ENCODE measurements at regions not wholly inside any gene's neighbourhood (a gene's known extent, or its start where the extent isn't known, plus 50 kb on each side); places are given as distances from the start of the nearest gene placed in this dataset.

DNA sequence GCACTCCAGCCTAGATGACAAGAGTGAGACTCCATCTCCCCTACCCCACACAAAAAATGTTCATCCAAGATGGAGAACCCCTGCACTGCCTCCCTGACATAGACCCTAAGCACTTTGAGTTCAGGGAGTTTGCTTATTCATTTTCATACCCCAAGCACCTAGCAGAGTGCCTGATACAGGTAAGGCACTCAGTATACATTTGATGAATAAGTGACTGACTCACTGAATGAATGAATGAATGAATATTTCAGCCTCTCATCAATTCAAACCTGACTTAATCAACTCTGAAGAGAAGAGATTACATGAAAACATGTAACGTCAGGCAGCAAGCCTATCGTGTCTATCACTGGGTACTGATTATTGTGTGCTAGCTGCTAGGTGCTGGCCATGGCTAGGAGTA is 121.3 kb upstream of the GADD45A start:
- DNase-seq, result no peak

DNA sequence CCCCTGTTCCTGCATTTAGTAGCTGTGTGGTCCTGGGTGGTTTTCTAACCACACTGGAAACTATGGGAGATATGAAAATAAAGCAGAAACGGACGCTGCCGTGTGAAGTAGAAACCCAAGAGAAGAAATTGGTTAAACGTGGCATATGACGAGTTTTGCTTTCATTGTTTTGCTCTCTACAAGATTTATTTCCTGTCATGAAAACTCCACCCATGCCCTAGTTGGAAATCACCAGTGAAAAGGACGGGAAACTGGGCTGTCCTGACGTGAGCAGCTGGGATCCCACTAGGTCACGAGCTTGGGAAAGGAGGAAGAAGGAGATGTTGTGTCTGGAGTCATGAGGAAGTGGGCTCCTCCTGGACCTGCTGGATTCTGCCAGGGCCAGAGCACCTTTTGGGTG is 120.8 kb upstream of the GADD45A start:
- no peak for DNase-seq

DNA sequence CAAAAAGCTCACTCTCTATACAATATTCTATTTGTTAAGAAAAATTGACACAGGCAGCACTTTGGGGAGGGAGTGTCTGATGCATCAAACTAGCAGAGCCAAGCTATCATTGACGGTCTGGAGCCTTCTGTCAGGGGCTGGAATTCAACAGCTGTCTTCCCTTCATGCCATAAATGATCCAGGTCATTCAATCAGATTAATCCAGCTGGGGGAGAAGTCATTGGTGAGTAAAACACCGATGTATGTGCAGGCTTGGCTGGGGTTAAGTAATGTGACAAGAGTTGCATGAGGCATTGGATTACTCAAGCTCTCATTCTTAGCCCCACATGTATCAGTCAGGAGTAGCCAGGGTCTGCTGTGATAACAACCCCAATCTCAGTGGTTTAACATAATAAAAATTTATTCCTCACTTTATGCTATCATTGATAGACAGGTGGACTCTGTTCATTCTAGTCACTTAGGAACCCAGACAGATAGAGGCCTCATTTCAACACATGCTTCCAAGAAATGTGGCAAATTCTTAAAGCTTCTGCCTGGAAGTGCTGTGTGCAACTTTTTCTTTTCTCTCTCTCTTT is 118.1 kb upstream of the GADD45A start:
- no peak for DNase-seq

DNA sequence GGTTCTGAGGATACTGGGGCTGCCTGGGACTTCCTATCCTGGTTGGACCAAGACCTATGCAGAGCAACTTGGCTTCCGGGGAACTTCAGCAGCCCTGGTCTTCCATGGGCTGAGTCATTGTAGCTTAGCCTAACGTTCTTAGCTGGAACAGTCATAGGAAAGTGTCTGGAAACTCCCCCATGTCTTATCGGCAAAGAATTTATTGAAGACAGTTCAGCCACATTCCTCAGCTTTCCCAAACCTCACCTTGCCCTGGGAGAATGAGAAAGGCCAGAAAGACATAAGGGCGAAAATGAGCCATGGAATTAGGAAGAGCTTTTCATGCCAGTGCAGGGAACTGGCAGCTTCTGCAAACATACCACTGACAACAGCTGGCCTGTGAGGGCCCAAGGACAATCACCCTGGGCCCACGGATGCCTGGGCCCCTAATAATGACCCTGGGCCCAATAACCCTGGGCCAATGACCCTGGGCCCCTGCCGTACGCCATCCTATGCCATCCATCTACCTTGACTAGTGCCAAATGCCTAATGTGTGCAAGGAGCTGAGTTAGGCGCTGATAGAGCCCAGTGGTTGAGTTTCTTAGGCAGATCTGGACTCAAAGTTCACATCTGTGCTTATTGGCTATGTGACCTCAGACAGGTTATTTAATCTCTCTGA is 114.4 kb upstream of the GADD45A start:
- no peak for DNase-seq

DNA sequence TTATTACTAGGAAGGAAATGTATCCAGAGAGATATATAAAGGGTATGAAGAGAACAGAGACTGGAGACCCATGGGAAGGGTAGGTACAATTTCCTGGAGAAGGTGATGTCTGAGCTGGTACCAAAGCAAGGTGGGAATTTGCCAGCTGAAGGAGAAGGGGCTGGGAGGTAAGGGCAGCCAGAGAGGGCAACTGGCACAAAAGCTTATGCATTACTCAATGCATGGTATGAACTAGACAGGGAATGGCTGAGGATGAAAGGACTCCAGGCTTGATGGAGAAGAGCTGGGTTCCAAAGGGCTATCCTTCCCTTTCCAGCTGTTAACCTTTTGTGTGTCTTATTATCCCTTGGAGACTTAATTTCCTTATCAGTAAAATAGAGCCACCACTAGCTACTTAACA is 113.6 kb upstream of the GADD45A start:
- no peak for DNase-seq

DNA sequence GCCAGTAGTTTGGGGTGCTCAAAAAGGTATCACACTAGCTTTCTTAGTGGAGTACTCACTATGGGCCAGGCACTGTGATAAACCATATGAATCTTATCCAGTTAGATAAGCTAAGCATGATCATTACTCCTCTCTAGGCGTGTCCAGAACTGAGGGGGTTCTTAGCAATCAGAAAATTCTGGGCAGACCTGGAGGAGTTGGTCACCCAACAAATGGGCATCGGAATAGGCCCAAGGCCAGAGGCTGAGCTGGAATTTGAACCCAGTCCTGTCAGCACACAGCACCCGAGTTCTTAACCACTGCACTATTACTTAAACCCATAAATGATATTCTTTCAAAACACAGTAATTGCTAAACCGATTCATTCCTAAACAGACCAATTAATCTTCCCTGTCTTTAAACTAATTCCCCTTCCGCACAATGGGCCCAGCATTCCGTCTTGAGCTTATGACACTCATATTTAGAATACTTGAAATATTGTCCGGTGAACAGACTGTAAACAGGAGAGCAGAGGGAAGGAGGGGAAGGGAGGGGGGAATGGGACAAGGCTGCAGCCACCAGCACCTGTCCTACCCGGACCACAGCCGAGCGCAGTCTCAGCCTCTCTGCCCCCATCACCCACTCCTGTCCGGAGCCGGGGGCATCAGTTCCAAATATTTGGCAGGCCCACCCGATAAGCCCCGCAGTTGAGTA is 113.0 kb upstream of the GADD45A start:
- no peak for DNase-seq

DNA sequence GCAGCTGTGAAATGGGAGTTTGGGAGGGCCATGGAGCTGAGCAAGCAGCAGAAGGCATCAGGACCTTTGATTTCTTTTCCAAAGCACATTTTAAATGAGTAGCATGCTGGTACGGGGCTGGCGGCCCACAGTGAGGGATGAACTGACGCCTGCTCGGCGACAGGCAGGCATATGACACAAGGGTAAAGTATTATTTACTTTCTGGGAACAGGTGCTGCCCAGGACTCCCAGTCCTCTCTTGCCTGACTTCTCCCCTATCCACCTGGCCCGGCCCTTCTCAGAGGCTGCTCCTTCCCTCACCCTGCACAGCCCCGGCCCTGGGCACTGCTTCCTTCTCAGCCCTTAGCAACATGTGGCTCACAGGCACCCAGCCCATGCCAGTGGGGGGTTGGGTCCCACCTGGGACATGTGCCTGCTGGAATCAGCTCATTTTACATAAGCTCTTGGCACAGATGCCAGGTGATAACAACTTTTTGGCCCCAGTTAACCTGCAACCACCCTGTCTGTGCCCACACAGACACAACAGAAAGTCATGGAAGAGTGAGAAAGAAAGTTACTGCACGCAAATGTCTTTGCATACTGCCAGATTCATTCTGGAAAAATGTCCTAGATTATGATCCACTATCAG is 112.3 kb upstream of the GADD45A start:
- no peak for DNase-seq

DNA sequence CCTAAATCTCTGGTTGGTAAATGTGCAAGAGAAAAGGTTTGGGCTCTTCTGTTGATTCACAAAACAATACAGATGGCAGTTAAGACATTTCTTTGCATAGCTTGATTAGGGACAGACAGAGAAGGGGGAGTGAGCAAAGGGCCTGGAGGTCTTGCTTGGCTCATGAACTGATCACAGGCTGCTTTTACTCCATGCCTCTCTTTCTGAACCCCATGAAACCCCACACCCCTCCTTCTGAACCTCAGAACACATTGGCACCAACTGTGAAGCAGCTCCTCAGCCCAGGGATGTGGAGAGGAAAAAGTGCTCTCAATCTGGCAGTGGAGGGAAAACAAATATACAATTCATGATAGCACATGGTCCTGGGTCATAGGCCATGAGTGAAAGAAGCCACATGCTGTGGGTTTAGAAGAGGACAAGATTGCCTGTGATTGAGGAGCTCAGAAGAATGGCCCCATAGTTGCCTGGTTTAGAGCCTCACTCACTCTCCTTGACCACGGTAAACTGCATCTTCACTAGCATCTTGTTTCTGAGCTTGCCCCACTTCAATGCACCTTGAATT is 111.6 kb upstream of the GADD45A start:
- no peak for DNase-seq

DNA sequence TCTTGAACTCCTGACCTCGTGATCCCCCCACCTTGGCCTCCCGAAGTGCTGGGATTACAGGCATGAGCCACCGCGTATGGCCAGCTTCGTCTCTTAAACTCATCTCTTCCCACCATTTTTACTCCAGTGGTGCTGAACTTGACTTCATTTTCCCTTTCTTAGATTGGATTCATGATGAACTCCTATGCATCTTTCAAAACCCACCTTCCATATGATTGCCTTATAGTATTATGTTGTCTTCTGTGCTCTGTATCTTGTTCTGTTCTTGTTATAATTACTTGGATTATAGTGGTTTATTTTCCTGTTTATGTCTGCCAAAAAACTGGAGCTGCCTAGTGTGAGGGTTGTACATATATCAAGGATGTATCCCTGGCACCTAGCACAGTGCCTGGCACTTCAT is 110.8 kb upstream of the GADD45A start:
- no peak for DNase-seq

DNA sequence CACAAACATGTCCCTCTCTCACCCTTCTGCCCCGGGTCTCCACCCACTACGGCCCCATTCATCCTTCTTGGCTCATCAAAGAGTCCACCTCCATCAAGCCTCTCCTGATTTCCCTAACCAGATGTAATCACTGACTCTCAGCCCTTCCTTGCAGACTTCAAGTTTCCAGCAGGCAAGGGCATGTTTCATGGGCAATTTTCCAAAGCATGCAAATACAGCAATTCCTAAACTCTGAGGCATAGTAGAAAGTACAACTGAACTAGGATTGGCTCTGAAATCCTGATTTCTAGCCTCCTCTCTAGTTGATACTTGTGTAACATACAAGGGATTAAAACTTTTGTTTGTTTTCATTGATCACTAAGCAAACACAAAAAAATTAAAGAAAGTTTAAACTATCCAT is 109.1 kb upstream of the GADD45A start:
- DNase-seq, result no peak

DNA sequence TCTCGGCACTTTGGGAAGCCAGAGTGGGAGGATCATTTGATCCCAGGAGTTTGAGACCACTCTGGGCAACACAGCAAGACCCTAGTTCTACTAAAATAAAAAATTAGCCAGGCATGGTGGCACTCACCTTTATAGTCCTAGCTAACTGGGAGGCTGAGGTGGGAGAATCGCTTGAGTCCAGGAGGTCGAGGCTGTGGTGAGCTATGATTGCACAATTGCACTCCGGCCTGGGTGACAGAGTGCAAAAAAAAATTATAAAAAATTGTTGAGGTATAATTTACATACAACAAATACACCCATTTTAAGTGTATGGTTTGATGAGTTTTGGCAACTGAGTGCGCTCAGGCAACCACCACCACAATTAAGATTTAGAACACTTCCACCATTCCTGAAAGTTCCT is 108.5 kb upstream of the GADD45A start:
- no peak for DNase-seq

DNA sequence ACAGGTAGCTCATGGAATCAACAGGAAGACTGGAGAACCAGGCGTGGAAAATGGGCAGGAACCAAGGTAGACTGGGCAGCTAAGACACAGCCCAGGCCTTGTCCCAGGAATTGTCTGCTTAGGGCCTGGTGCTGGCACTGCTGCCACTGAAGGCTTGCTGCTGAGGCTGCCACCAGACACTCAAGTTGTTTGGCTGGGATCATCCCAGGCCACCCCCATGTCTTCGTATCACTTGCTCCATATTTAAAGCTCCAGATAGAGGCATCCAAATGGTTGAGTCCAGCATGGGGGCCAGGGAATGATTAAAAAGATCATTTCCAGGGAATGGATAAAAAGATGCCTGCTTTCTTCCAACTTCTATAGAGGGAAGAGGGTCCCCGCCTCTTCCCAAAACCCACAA is 107.4 kb upstream of the GADD45A start:
- no peak for DNase-seq

DNA sequence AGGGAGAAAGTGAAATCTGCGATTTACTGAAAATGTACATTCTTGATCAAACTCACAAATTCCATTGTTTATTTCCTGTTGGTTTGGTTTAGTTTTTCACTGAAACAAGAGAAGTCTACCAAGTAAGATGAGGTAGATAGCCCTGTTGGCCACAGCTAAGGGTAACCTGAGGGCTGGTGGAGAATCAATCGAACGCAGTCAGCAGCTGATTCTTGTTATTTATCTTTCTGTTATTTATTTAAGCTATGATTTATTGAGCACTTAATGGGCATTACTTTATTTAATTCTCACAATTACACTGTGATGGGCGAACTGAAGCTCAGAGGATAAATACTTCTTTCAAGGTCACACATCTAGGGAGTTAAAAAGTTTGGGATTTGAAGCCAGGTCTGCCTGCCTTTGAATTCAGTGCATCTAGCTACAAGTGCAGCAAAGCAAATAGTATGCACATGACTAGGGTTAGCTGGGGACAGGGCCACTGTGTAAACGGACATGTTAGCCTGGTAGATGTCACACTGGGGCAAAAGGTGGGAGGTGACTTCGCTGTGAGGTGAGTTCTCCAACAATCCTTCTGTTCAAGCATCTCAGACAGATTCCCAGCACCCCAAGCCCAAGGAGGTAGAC is 106.5 kb upstream of the GADD45A start:
- DNase-seq, result no peak

DNA sequence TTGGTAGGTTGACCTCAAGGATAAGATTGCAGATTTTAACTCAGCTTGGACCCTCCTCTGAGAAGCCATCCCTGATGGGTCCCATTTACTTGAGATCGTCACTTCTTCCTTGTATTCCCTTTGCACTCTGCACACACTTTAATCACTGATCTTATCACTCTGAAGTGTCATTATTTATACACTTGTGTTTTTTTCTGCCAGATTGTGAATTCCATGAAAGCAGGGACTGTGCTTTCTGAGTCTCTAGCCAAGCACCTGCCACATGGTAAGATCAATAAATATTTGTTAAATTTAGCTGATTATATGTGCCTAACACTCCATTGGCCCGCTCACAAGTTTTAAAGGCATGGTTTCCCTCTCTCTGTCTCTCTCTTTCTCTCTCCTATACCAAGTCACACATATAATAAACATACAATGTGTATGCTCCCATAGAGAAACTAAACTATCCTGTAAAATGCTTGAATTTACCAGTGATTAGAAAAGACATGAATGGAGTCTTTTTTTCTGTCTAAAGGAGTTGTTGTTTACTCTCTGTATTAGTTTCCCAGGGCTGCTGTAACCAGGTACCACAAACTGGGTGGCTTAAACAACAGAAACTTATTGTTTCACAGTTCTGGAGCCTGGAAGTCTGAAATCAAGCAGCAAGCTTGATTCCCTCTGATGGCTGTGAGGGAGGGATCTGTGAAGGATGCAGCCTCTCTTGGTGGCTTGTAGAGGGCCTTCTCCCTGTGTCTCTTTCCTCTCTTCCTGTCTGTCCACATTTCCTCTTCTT is 105.2 kb upstream of the GADD45A start:
- DNase-seq, result no peak

DNA sequence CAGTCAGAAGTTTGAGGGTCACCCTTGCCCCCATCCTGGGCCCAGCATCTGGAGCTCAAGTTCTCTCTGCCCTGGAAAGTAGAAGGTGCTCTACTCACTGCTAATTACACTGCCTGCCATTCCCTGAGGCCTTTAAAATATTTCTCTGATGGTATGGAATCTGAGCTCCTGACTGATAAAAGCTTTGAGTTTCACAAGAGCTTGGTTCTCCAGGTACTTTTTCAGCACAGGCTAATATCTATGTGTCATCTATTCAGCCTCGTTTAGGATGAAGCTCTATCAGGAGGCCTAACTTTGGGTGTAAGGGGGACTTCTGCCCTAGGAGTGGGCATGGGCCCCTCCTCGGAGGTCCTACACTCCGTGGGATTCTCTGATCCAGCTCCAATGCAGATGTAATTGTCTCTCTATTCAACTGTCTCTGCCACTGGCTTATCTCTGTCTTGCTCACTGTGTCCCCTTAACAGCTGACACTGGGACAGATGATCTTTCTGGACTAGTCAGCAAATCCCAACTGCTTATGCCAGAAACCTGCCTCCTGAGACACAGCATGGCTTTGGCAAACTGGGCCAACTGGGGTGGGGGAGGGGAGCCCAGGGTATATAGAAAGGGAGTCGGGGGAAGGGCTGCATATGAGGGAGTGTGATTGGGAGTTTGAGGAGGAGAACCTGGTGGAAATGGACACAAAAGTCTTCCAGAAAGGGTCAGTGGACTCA is 104.2 kb upstream of the GADD45A start:
- DNase-seq, result no peak

DNA sequence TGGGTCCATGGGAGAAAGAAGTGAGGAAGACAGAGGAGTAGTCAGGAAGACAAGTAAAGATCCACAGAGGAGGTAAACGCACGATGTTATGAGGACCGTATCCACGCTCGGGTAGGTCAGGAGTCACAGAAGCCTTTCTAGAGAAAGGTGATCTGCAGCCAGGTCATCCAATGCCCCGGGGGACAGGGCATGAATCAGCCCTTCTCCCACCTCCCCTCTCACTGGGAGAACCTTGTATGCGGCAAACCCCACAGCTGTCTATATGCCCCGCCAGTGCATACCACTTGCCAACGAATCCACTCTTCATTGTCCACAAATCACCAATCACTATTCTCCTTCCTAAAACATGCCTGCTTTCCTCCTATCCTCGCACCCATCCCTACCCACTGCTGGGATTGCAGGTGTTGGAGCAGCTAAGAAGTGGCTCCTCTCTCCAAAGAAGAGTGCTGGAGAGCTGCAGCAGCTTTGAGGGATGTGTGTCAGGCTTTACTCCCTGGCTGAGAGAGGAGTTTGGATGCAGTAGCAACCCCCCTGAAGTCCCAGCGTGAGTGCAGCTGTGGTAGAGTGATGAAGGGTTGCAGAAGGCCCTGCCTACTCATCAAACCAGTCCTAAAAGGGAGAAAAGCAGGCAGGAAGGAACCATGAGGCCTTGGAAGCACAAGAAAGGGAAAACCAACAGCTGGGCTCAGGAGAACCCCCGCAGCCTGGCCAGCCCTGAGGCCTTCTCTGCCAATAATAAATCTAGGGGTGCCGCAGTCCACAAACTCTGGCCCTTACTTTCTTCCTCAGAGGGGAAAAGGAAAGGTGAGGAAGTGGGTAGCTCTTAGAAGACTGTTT is 102.2 kb upstream of the GADD45A start:
- DNase-seq, result no peak

DNA sequence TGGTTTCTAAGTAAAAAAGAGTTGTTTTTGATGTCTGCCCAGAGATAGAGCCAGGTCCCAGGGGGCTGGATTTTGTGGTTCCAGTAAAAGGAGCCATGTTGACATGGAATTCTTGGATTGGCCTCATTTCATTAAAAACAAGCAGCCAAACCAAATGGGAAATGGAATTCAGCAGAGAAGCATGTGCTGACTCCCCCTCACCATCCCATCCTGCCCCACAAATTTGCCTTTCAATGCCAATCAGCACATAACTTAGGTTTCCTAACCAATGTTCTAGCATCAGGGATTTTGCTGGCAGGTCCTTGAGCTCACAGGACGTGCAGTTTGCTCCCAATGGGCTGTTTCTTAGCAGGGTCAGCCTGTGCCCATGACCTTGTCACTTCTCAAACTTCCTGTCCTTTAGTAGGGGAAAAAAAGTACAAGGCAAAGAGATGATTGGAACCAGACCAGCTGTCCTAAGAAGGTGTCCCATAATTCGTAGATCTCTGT is 101.5 kb upstream of the GADD45A start:
- no peak for DNase-seq

DNA sequence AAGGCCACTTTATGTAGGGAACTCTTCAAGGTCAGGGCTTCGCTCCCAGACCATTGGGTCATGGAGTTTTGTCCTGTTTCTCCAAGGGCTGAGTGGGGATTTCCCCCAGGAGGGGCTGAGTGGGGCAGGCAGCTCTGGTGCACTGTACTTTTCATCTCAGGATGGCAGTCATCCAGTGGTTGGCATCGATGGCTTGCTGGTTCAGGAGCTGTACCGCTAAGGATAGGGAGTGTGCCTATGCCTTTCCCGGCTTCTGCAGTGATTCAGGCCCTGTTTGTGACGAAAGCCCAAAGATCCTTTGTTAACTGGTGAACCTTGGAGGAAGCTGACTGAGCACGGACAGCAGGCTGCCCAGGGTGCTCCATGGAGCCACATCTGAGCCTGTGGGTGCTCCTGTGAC is 100.1 kb upstream of the GADD45A start:
- DNase-seq, result no peak

DNA sequence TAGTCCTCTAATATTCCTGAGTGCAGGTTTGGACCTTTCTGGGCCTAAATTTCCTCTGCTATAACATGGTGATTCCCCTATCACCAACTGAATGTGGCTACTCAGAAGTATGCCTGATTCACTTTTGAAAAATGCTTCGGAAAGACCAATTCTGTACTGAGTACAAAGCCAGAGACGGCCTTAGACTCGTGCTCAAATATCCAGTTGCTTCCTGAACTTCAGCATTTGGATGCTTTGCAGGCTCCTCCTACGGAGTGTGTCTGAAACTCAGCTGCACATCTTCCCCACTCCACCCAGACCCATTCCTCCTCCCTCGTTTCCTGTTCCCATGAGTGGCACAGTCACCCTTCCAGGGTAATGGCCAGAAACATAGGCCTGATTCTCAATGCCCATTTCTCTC is 98.4 kb upstream of the GADD45A start:
- no peak for DNase-seq

DNA sequence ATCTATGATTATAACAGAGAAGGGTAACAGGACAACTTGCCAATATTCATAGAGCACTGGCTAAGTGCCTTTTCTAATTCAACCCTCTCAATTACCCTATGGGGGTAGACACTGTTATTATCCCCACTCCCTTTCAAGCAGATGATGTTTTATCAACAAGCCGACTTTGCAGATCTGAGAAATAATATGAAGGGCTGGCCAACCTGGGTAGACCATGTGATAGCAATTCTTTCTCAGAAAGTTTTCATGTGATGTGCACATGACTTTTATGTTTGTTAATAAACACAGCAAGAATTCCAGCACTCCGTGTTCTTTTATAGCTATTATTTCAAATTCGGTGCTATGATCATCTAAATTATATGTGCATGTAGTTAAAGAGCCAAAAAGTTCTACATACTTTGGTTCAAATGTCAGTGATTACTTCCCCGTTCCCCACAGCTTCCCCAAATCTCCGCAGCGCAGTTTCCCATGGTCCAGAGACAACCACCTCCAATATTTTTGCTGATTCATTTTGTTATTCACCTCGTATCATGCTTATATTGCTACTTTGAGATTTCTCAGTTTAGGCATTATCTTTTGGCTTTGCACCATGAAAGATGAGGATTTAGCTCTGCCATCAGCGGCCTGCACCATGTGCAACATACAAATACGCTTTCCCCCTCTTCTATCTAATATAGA is 96.7 kb upstream of the GADD45A start:
- no peak for DNase-seq
